ENCODE measurements at regions not wholly inside any gene's neighbourhood (a gene's known extent, or its start where the extent isn't known, plus 50 kb on each side); places are given as distances from the start of the nearest gene placed in this dataset.

GRCh38 chr6:119440953-119441352, 91.4 kb upstream of the MAN1A1 start:
- TF ChIP-seq POLR2A (IDR thresholded peaks at IDR 0.05; ENCODE audit: low read depth, low read length): no peak
- TF ChIP-seq POLR2AphosphoS5 (IDR thresholded peaks at IDR 0.05; ENCODE audit: low read depth, low read length): no peak
